K562 (cell line): ENCODE measurements at regions not wholly inside any gene's neighbourhood (a gene's known extent, or its start where the extent isn't known, plus 50 kb on each side); places are given as distances from the start of the nearest gene placed in this dataset.
A peak's percentile ranks its signal among the peaks of the same experiment; 100 is the strongest.

Source experiments
- ATAC-seq: fragments of 200-7000 bp; cut with Tn5 transposase; 3 replicates; pipeline ENCODE4 v1.9.1; 2020; ENCODE audit warnings: moderate library complexity
- BruUV-seq: library from RNA; stranded (reverse); fragments of 400-500 nt; replicated peaks from 2 replicates; lab custom pipeline; 2021; lab: Mats Ljungman, UMichigan
- CTCF ChIA-PET: fragments of 300-600 bp; formaldehyde crosslinking; extraction: SDS; loops from one replicate; lab custom pipeline; 2021; ENCODE audit warnings: low intra/inter-chr PET ratio; lab: Yijun Ruan, JAX
- POLR2A ChIA-PET: fragments of 300-600, 350-650 bp; sonication (Branson Sonifier 250); formaldehyde crosslinking; extraction: SDS; loops from one replicate; lab custom pipeline; 2021; ENCODE audit warnings: antibody characterized with exemption, inconsistent platforms; lab: Yijun Ruan, JAX
- DNase-seq, 4 experiments: peaks; one replicate each; pipeline versions ENCODE4 v3.0.0 to v3.0.0-alpha.2; 2011 to 2018; ENCODE audit warnings: low spot score in 3 of 4, mixed read lengths in 3 of 4; ENCODE audit errors: extremely low read depth in 1 of 4
- FAIRE-seq: peaks from 2 replicates; lab custom pipeline; 2011; peaks lifted over from hg19 to GRCh38; lab: Jason Lieb, UNC
- H2AFZ ChIP-seq: 2 replicates; pipeline ENCODE4 v1.6.0; 2011; ENCODE audit warnings: low read depth, low read length, control low read depth, inconsistent platforms
- H3K27ac ChIP-seq: fragments of 200-600 bp; 3 replicates; pipeline ENCODE4 v1.8.0; 2011; ENCODE audit warnings: low read depth, mild to moderate bottlenecking, control low read depth, inconsistent platforms, low read length, moderate library complexity, mixed read lengths; ENCODE audit errors: extremely low read depth
- H3K27me3 ChIP-seq, 2 experiments: fragments of 300-600 bp in 1 of 2; 2 replicates in 1 of 2; 3 replicates in 1 of 2; pipeline versions ENCODE4 v1.6.0 to v1.8.0; 2011; ENCODE audit warnings: inconsistent platforms in 2 of 2, low read length in 2 of 2, mild to moderate bottlenecking in 1 of 2, mixed read lengths in 1 of 2, moderate library complexity in 1 of 2; ENCODE audit not compliant: control insufficient read depth in 2 of 2, insufficient read depth in 2 of 2
- H3K36me3 ChIP-seq: fragments of 300-600 bp; 3 replicates; pipeline ENCODE4 v1.8.0; 2011; ENCODE audit warnings: mild to moderate bottlenecking, low read length, inconsistent platforms; ENCODE audit not compliant: control insufficient read depth, insufficient read depth
- H3K4me1 ChIP-seq, 2 experiments: fragments of 200-600 bp in 1 of 2; replicated peaks in 1 of 2; 2 replicates in 1 of 2; 3 replicates in 1 of 2; pipeline versions ENCODE4 v1.5.1 to v1.8.0; 2011; ENCODE audit warnings: inconsistent platforms in 2 of 2, low read length in 2 of 2, mild to moderate bottlenecking in 1 of 2, mixed read lengths in 1 of 2, moderate library complexity in 1 of 2; ENCODE audit not compliant: control insufficient read depth in 2 of 2, insufficient read depth in 2 of 2
- H3K4me2 ChIP-seq: 2 replicates; pipeline ENCODE4 v1.6.1; 2011; ENCODE audit warnings: low read length, control low read depth, inconsistent platforms, mixed read lengths; ENCODE audit not compliant: insufficient read depth
- H3K4me3 ChIP-seq: fragments of 200-600 bp; sonication (generic), shearing (Covaris generic); 2 replicates; pipeline ENCODE4 v1.5.1; 2016; ENCODE audit warnings: control low read depth, inconsistent platforms
- H3K79me2 ChIP-seq: fragments of 200-600 bp; 3 replicates; pipeline ENCODE4 v1.8.0; 2011; ENCODE audit warnings: low read length, inconsistent platforms; ENCODE audit not compliant: control insufficient read depth, insufficient read depth
- H3K9ac ChIP-seq, 2 experiments: 2 replicates each; pipeline versions ENCODE4 v1.6.0 to v1.6.1; 2011; ENCODE audit warnings: low read depth in 2 of 2, low read length in 2 of 2, control low read depth in 1 of 2, inconsistent platforms in 1 of 2, mild to moderate bottlenecking in 1 of 2, mixed read lengths in 1 of 2; ENCODE audit not compliant: insufficient read depth in 1 of 2
- H3K9me1 ChIP-seq: one replicate; pipeline ENCODE4 v1.6.0; 2011; ENCODE audit warnings: inconsistent platforms, mild to moderate bottlenecking, low read length, moderate library complexity; ENCODE audit not compliant: control insufficient read depth, insufficient read depth
- H3K9me3 ChIP-seq: replicated peaks from 2 replicates; pipeline ENCODE4 v1.5.1; 2011; ENCODE audit warnings: low read depth, low read length, inconsistent platforms; ENCODE audit not compliant: control insufficient read depth, insufficient read depth
- H4K20me1 ChIP-seq: replicated peaks from 2 replicates; pipeline ENCODE4 v1.6.1; 2011; ENCODE audit warnings: low read length, inconsistent platforms, mixed read lengths; ENCODE audit not compliant: control insufficient read depth, insufficient read depth
- CXXC5 ChIP-seq: fragments of 250-450 bp; sonication (Bioruptor Pico); IDR thresholded peaks from 2 replicates; pipeline ENCODE4 v1.8.0; 2022; ENCODE audit warnings: inconsistent platforms, mild to moderate bottlenecking, moderate library complexity
- HNRNPK ChIP-seq: fragments of 200-400 bp; formaldehyde crosslinking; IDR thresholded peaks from one replicate; pipeline ENCODE4 v1.6.1; 2018; ENCODE audit warnings: mild to moderate bottlenecking, low read depth, low read length; ENCODE audit not compliant: poor library complexity, severe bottlenecking
- KDM1A ChIP-seq, 2 experiments: fragments of 450-650 bp; IDR thresholded peaks; 2 replicates each; pipeline ENCODE4 v1.6.1; 2016; ENCODE audit warnings: mild to moderate bottlenecking in 2 of 2
- NRF1 ChIP-seq, 2 experiments: fragments of 450-650 bp; IDR thresholded peaks in 1 of 2; conservative IDR thresholded peaks in 1 of 2; 2 replicates each; pipeline ENCODE4 v1.6.1; 2014; ENCODE audit warnings: mild to moderate bottlenecking in 2 of 2
- RAD21 ChIP-seq, 2 experiments: fragments of 250-450 bp in 1 of 2; fragments of 450-650 bp in 1 of 2; sonication (Bioruptor Pico) in 1 of 2; formaldehyde crosslinking in 1 of 2; IDR thresholded peaks in 1 of 2; conservative IDR thresholded peaks in 1 of 2; 2 replicates each; pipeline versions ENCODE4 v1.4.0 to v1.8.0; 2020 to 2022; ENCODE audit warnings: mild to moderate bottlenecking in 2 of 2, moderate library complexity in 1 of 2
- SMC3 ChIP-seq: conservative IDR thresholded peaks from 2 replicates; pipeline ENCODE4 v1.6.1; 2011; ENCODE audit warnings: low read depth, low read length, improper control_type of control experiment; ENCODE audit not compliant: insufficient read depth
- ZNF436 ChIP-seq: fragments of 250-450, 450-650 bp; sonication (Bioruptor Pico); formaldehyde crosslinking; IDR thresholded peaks from 2 replicates; pipeline ENCODE4 v1.7.0; 2020; ENCODE audit warnings: mild to moderate bottlenecking
- ZNF76 ChIP-seq: fragments of 250-450 bp; sonication (Bioruptor Pico); IDR thresholded peaks from 2 replicates; pipeline ENCODE4 v1.4.0; 2020; ENCODE audit warnings: mild to moderate bottlenecking, moderate library complexity, borderline replicate concordance
- ZNF766 ChIP-seq: fragments of 200-800 bp; sonication (Bioruptor generic); conservative IDR thresholded peaks from 2 replicates; pipeline ENCODE4 v1.6.1; 2016; ENCODE audit warnings: missing genetic modification characterization, missing compliant biosample characterization
- WGBS: fragments of 100-300 bp; shearing (Covaris generic); methylation state at CpG from one replicate; pipeline ENCODE4 v1.1.6; 2016; ENCODE audit warnings: low coverage, mixed read lengths; ENCODE audit not compliant: insufficient coverage; ENCODE audit errors: missing lambda C conversion rate; 5-methylcytosine and 5-hydroxymethylcytosine counted together
- in situ Hi-C: fragments of 300-500 bp; cut with MboI; formaldehyde crosslinking; loops from 4 replicates; pipeline ENCODE4 v1.15.0; 2018; ENCODE audit warnings: inconsistent platforms, mixed read lengths
- intact Hi-C: fragments of 100-400 bp; cut with micrococcal nuclease; formaldehyde crosslinking; loops from 2 replicates; pipeline ENCODE4 v1.14.2; 2022
- TF ChIP-seq, protein P1 (sequence below), 3 experiments: IDR thresholded peaks in 2 of 3; conservative IDR thresholded peaks in 1 of 3; 2 replicates each; pipeline ENCODE4 v1.5.1; 2011 to 2012; ENCODE audit warnings: low read length in 3 of 3, mild to moderate bottlenecking in 3 of 3, control low read depth in 2 of 3, improper control_type of control experiment in 1 of 3, inconsistent platforms in 1 of 3, low read depth in 1 of 3, mixed read lengths in 1 of 3, moderate library complexity in 1 of 3; ENCODE audit not compliant: insufficient read depth in 2 of 3
- TF ChIP-seq, protein P2 (sequence below): sonication (generic); formaldehyde crosslinking; IDR thresholded peaks from 2 replicates; pipeline ENCODE4 v1.8.1; 2023; ENCODE audit warnings: mild to moderate bottlenecking, missing genetic modification reagents

DNA sequence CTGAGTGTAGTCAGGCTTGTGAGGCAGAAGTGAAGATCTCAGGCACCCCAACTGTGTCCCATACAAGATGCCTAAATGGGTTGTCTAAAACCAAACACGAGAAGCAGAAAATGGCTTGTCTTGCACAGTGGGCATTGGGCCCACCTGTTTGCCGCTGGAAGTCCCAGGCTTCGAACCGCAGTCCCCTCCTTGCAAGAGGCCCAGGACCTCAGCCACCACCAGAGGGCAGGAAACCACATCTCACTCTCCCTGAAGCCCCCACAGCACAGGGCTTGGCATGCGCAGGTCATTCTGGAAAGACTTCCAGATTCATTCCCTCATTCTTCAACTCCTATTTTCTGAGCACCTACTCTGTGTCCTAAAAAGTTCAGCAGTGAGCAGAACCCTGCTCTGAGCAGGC lies 973.7 kb downstream of the UQCRFS1 start:
- FAIRE-seq (no peak), DNase-seq (peak; percentile 15 to 35 (median 23)), ATAC-seq (peak; percentile 81)
- H3K4me1 ChIP-seq = no peaks in the 10 kb centered on the region
- H3K4me3 ChIP-seq = no peak overlapping the region
- H2AFZ ChIP-seq = no peak overlapping the region
- no peaks in the 10 kb centered on the region for H3K79me2 ChIP-seq
- no peaks in the 10 kb centered on the region for H3K9me1 ChIP-seq
- H3K36me3 ChIP-seq = no peaks in the 10 kb centered on the region
- H3K4me2 ChIP-seq = no peak overlapping the region
- intact Hi-C loops (no loop called here), in situ Hi-C loops (loop anchor here (25.0 kb wide), 1 partner anchor 473 kb away; no protein-coding TSS in a partner anchor)
- TF ChIP-seq, protein P1, sequence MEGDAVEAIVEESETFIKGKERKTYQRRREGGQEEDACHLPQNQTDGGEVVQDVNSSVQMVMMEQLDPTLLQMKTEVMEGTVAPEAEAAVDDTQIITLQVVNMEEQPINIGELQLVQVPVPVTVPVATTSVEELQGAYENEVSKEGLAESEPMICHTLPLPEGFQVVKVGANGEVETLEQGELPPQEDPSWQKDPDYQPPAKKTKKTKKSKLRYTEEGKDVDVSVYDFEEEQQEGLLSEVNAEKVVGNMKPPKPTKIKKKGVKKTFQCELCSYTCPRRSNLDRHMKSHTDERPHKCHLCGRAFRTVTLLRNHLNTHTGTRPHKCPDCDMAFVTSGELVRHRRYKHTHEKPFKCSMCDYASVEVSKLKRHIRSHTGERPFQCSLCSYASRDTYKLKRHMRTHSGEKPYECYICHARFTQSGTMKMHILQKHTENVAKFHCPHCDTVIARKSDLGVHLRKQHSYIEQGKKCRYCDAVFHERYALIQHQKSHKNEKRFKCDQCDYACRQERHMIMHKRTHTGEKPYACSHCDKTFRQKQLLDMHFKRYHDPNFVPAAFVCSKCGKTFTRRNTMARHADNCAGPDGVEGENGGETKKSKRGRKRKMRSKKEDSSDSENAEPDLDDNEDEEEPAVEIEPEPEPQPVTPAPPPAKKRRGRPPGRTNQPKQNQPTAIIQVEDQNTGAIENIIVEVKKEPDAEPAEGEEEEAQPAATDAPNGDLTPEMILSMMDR (IDR thresholded peaks at IDR 0.05 in 2 of 3, conservative IDR thresholded peaks at IDR 0.05 in 1 of 3; ENCODE audit: insufficient read depth in 2 of 3, low read depth in 1 of 3, low read length in 3 of 3) = peak; percentile 31 to 42 (median 40); a peak in 5 of 6 replicates
- TF ChIP-seq, protein P2, sequence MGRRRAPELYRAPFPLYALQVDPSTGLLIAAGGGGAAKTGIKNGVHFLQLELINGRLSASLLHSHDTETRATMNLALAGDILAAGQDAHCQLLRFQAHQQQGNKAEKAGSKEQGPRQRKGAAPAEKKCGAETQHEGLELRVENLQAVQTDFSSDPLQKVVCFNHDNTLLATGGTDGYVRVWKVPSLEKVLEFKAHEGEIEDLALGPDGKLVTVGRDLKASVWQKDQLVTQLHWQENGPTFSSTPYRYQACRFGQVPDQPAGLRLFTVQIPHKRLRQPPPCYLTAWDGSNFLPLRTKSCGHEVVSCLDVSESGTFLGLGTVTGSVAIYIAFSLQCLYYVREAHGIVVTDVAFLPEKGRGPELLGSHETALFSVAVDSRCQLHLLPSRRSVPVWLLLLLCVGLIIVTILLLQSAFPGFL = no peak
- TF ChIP-seq KDM1A (IDR thresholded peaks at IDR 0.05) (no peak), SMC3 (0 out of 2 replicates have a peak, but pooled peaks have one; percentile 4), ZNF766 (CRISPR knock-in tag) (no peak), ZNF436 (CRISPR knock-in tag) (no peak), HNRNPK (no peak), NRF1 (conservative IDR thresholded peaks at IDR 0.05 in 1 of 2, IDR thresholded peaks at IDR 0.05 in 1 of 2) (peak; percentile 28 to 52; a peak in 3 of 4 replicates), ZNF76 (CRISPR knock-in tag) (no peak), RAD21 (CRISPR knock-in tag; conservative IDR thresholded peaks at IDR 0.05 in 1 of 2, IDR thresholded peaks at IDR 0.05 in 1 of 2) (peak in 1 of 2 experiments; percentile 33; a peak in 1 of 4 replicates), CXXC5 (CRISPR knock-in tag) (no peak)
- no TSS peak for BruUV-seq
- 4% methylated on average over 5 of the region's 5 CpGs for whole genome bisulfite sequencing
- ChIA-PET CTCF (no interaction called here), POLR2A (no interaction called here)
- no peaks in the 10 kb centered on the region for H3K9me3 ChIP-seq
- no peaks in the 10 kb centered on the region for H3K27me3 ChIP-seq
- no peaks in the 10 kb centered on the region for H4K20me1 ChIP-seq
- H3K9ac ChIP-seq = no peak overlapping the region
- H3K27ac ChIP-seq = no peak overlapping the region
